HCT116 (cell line): ENCODE measurements at regions not wholly inside any gene's neighbourhood (a gene's known extent, or its start where the extent isn't known, plus 50 kb on each side); places are given as distances from the start of the nearest gene placed in this dataset.

Experiments
- ATAC-seq: fragments of 200-7000 bp; cut with Tn5 transposase; 2 replicates; pipeline ENCODE4 v1.9.1; 2020; ENCODE audit warnings: mild to moderate bottlenecking, moderate library complexity
- BruUV-seq: library from RNA; stranded (reverse); fragments of 400-500 nt; replicated peaks from 2 replicates; lab custom pipeline; 2021; lab: Mats Ljungman, UMichigan
- CTCF ChIA-PET: fragments of 300-600 bp; sonication (Branson Sonifier 250); formaldehyde crosslinking; loops from one replicate; lab custom pipeline; 2021; ENCODE audit warnings: antibody characterized with exemption; lab: Charles Lee
- POLR2A ChIA-PET: fragments of 300-600, 350-600 bp; sonication (Branson Sonifier 250); formaldehyde crosslinking; loops from one replicate; lab custom pipeline; 2021; ENCODE audit warnings: antibody characterized with exemption; lab: Charles Lee
- RAD21 ChIA-PET, 2 experiments: fragments of 300-600 bp; sonication (Branson Sonifier 250); formaldehyde crosslinking; loops; one replicate each; lab custom pipeline; 2023; ENCODE audit warnings: low total read pairs in 2 of 2; ENCODE audit not compliant: uncharacterized antibody in 2 of 2, unreplicated experiment in 2 of 2, low non-redundant PET in 1 of 2; lab: Charles Lee
- DNase-seq: peaks from one replicate; pipeline ENCODE4 v3.0.0-alpha.2; 2010; ENCODE audit warnings: low read depth, low spot score
- H2AFZ ChIP-seq: fragments of 200-600 bp; shearing (Covaris generic), sonication (generic); 2 replicates; pipeline ENCODE4 v1.6.1; 2017; ENCODE audit warnings: low read depth, mixed run types, mixed read lengths, antibody characterized with exemption, low read length; ENCODE audit not compliant: poor library complexity, severe bottlenecking
- H3K27ac ChIP-seq: 2 replicates; pipeline ENCODE4 v1.5.1; 2012; ENCODE audit warnings: low read depth, low read length
- H3K27me3 ChIP-seq: fragments of 200-600 bp; sonication (generic); 2 replicates; pipeline ENCODE4 v1.6.1; 2016; ENCODE audit warnings: mixed run types, low read length, mixed read lengths; ENCODE audit not compliant: insufficient read depth
- H3K36me3 ChIP-seq, 2 experiments: fragments of 200-500 bp in 1 of 2; fragments of 200-600 bp in 1 of 2; sonication (Bioruptor generic) in 1 of 2; sonication (generic) in 1 of 2; 2 replicates each; pipeline versions ENCODE4 v1.5.1 to v1.6.1; 2014 to 2016; ENCODE audit warnings: low read length in 2 of 2, inconsistent platforms in 1 of 2, mixed read lengths in 1 of 2, mixed run types in 1 of 2; ENCODE audit not compliant: insufficient read depth in 2 of 2, control insufficient read depth in 1 of 2
- H3K4me1 ChIP-seq, 2 experiments: fragments of 200-600 bp in 1 of 2; sonication (generic) in 1 of 2; 2 replicates each; pipeline versions ENCODE4 v1.5.1 to v1.6.1; 2012 to 2017; ENCODE audit warnings: low read length in 2 of 2, inconsistent platforms in 1 of 2, mild to moderate bottlenecking in 1 of 2, mixed read lengths in 1 of 2, mixed run types in 1 of 2, moderate library complexity in 1 of 2; ENCODE audit not compliant: insufficient read depth in 2 of 2, control insufficient read depth in 1 of 2
- H3K4me2 ChIP-seq: fragments of 200-600 bp; sonication (generic); 2 replicates; pipeline ENCODE4 v1.6.1; 2017; ENCODE audit warnings: mixed run types, low read length, mixed read lengths
- H3K4me3 ChIP-seq, 2 experiments: fragments of 200-600 bp in 1 of 2; sonication (generic) in 1 of 2; replicated peaks in 1 of 2; 2 replicates each; pipeline ENCODE4 v1.5.1; 2011 to 2016; ENCODE audit warnings: low read length in 2 of 2, control low read depth in 1 of 2, low read depth in 1 of 2, mild to moderate bottlenecking in 1 of 2, mixed read lengths in 1 of 2, mixed run types in 1 of 2
- H3K79me2 ChIP-seq: fragments of 200-600 bp; sonication (generic); 2 replicates; pipeline ENCODE4 v1.6.1; 2017; ENCODE audit warnings: mild to moderate bottlenecking, mixed run types, low read length, moderate library complexity, mixed read lengths; ENCODE audit not compliant: insufficient read depth
- H3K9ac ChIP-seq: fragments of 200-600 bp; sonication (generic); 2 replicates; pipeline ENCODE4 v1.6.1; 2016; ENCODE audit warnings: low read length, mixed read lengths
- H3K9me2 ChIP-seq: fragments of 200-600 bp; sonication (generic), shearing (Covaris generic); 2 replicates; pipeline ENCODE4 v1.6.1; 2017; ENCODE audit warnings: mixed run types, mild to moderate bottlenecking, moderate library complexity; ENCODE audit not compliant: insufficient read depth
- H3K9me3 ChIP-seq, 2 experiments: fragments of 200-500 bp in 1 of 2; fragments of 200-600 bp in 1 of 2; sonication (Bioruptor generic) in 1 of 2; sonication (generic) in 1 of 2; 2 replicates each; pipeline ENCODE4 v1.6.1; 2014 to 2017; ENCODE audit warnings: low read length in 2 of 2, mixed read lengths in 2 of 2, inconsistent platforms in 1 of 2, low read depth in 1 of 2, mild to moderate bottlenecking in 1 of 2, mixed run types in 1 of 2, moderate library complexity in 1 of 2; ENCODE audit not compliant: control insufficient read depth in 1 of 2, insufficient read depth in 1 of 2
- H4K20me1 ChIP-seq: fragments of 200-600 bp; sonication (generic), shearing (Covaris generic); 2 replicates; pipeline ENCODE4 v1.6.1; 2017; ENCODE audit warnings: mixed run types, mild to moderate bottlenecking, moderate library complexity; ENCODE audit not compliant: insufficient read depth
- CBX3 ChIP-seq: IDR thresholded peaks from 2 replicates; pipeline ENCODE4 v1.6.1; 2012; ENCODE audit warnings: low read depth
- CEBPB ChIP-seq: IDR thresholded peaks from 2 replicates; pipeline ENCODE4 v1.6.1; 2012; ENCODE audit warnings: low read depth
- CTCF ChIP-seq, 3 experiments: fragments of 200-600 bp in 1 of 3; sonication (generic) in 1 of 3; IDR thresholded peaks in 2 of 3; conservative IDR thresholded peaks in 1 of 3; 2 replicates each; pipeline ENCODE4 v1.5.1; 2012 to 2017; ENCODE audit warnings: low read depth in 2 of 3, low read length in 2 of 3, antibody characterized with exemption in 1 of 3, borderline replicate concordance in 1 of 3, control low read depth in 1 of 3, mild to moderate bottlenecking in 1 of 3, mixed read lengths in 1 of 3, mixed run types in 1 of 3, moderate library complexity in 1 of 3; ENCODE audit not compliant: insufficient read depth in 1 of 3
- EGR1 ChIP-seq: IDR thresholded peaks from 2 replicates; pipeline ENCODE4 v1.6.1; 2012; ENCODE audit warnings: low read depth
- EZH2 ChIP-seq: fragments of 200-600 bp; sonication (generic); IDR thresholded peaks from 2 replicates; pipeline ENCODE4 v1.6.1; 2017; ENCODE audit warnings: antibody characterized with exemption, mixed run types
- FOSL1 ChIP-seq: IDR thresholded peaks from 2 replicates; pipeline ENCODE4 v1.6.1; 2012; ENCODE audit warnings: low read depth
- JUND ChIP-seq: IDR thresholded peaks from 2 replicates; pipeline ENCODE4 v1.6.1; 2012
- MAX ChIP-seq: IDR thresholded peaks from 2 replicates; pipeline ENCODE4 v1.6.1; 2012
- POLR2A ChIP-seq: IDR thresholded peaks from 2 replicates; pipeline ENCODE4 v1.7.0; 2011; ENCODE audit warnings: borderline replicate concordance; ENCODE audit not compliant: insufficient read depth, insufficient read length; ENCODE audit errors: extremely low read depth
- POLR2AphosphoS5 ChIP-seq: IDR thresholded peaks from 2 replicates; pipeline ENCODE4 v1.6.1; 2011; ENCODE audit warnings: mild to moderate bottlenecking, low read depth, low read length, moderate library complexity
- SIN3A ChIP-seq: IDR thresholded peaks from 2 replicates; pipeline ENCODE4 v1.6.1; 2012; ENCODE audit warnings: low read depth
- SP1 ChIP-seq: IDR thresholded peaks from 2 replicates; pipeline ENCODE4 v1.6.1; 2012; ENCODE audit warnings: low read depth
- SRF ChIP-seq: IDR thresholded peaks from 2 replicates; pipeline ENCODE4 v1.6.1; 2012; ENCODE audit warnings: low read depth
- TCF7L2 ChIP-seq: IDR thresholded peaks from 2 replicates; pipeline ENCODE4 v1.7.0; 2011; ENCODE audit warnings: borderline replicate concordance, inconsistent platforms; ENCODE audit not compliant: insufficient read depth, insufficient read length; ENCODE audit errors: extremely low read depth
- YY1 ChIP-seq: IDR thresholded peaks from 2 replicates; pipeline ENCODE4 v1.6.1; 2011; ENCODE audit warnings: low read length, low read depth, moderate library complexity, mild to moderate bottlenecking; ENCODE audit not compliant: insufficient replicate concordance; ENCODE audit errors: extremely low read depth
- ZBTB33 ChIP-seq: IDR thresholded peaks from 2 replicates; pipeline ENCODE4 v1.6.1; 2011; ENCODE audit warnings: mild to moderate bottlenecking, low read length, moderate library complexity; ENCODE audit not compliant: insufficient replicate concordance; ENCODE audit errors: extremely low read depth
- ZFX ChIP-seq: fragments of 450-650 bp; IDR thresholded peaks from 2 replicates; pipeline ENCODE4 v1.6.1; 2017
- ZNF274 ChIP-seq: fragments of 200-500 bp; sonication (Bioruptor generic); IDR thresholded peaks from 2 replicates; pipeline ENCODE4 v1.6.1; 2014; ENCODE audit warnings: mild to moderate bottlenecking, low read depth, low read length, inconsistent platforms
- intact Hi-C: fragments of 100-400 bp; cut with micrococcal nuclease; formaldehyde crosslinking; loops from 2 replicates; pipeline ENCODE4 v1.10.0; 2022

- ChIA-PET POLR2A (no interaction called here), CTCF (interaction anchor here (2.2 kb wide), 1 partner anchor 29 kb away, joined by 8 read pairs; no protein-coding TSS in a partner anchor), RAD21 (no interaction called here)
- H3K27ac ChIP-seq, result no peak overlapping the region
- H3K79me2 ChIP-seq, result no peaks in the 10 kb centered on the region
- H4K20me1 ChIP-seq, result no peaks in the 10 kb centered on the region
- H3K9ac ChIP-seq, result no peak overlapping the region
- H3K36me3 ChIP-seq, result no peaks in the 10 kb centered on the region
- no peak for ATAC-seq
- no peaks in the 10 kb centered on the region for H3K9me3 ChIP-seq
- no peak for TF ChIP-seq SRF
- no peak for TF ChIP-seq ZBTB33
- TF ChIP-seq SP1, result no peak
- TF ChIP-seq ZNF274, result no peak
- no peak for TF ChIP-seq EGR1
- no peak for TF ChIP-seq CEBPB
- no peak for TF ChIP-seq SIN3A
- TF ChIP-seq MAX, result no peak
- TF ChIP-seq POLR2AphosphoS5, result no peak
- no peak for TF ChIP-seq CTCF (IDR thresholded peaks at IDR 0.05 in 2 of 3, conservative IDR thresholded peaks at IDR 0.05 in 1 of 3; ENCODE audit: borderline replicate concordance in 1 of 3, insufficient read depth in 1 of 3, low read depth in 2 of 3, low read length in 2 of 3)
- no peak for TF ChIP-seq TCF7L2
- no peak for TF ChIP-seq YY1
- no peak for TF ChIP-seq ZFX
- no peak for TF ChIP-seq JUND
- no peak for TF ChIP-seq CBX3
- TF ChIP-seq FOSL1, result no peak
- no peak for TF ChIP-seq POLR2A
- no peak for TF ChIP-seq EZH2
- H3K4me2 ChIP-seq, result no peak overlapping the region
- H3K27me3 ChIP-seq, result peaks cover 8% of the 10 kb centered on the region
- H3K4me3 ChIP-seq, result no peak overlapping the region
- no peaks in the 10 kb centered on the region for H3K9me2 ChIP-seq
- BruUV-seq, result no TSS peak
- H3K4me1 ChIP-seq, result no peaks in the 10 kb centered on the region
- H2AFZ ChIP-seq, result no peak overlapping the region
- intact Hi-C loops, result no loop called here
- DNase-seq, result no peak
Measured at GRCh38 chr6:30424549-30424948, 64.8 kb upstream of the HLA-E start.
